Glutamatergic neuron (in vitro differentiated cells): ENCODE measurements at regions not wholly inside any gene's neighbourhood (a gene's known extent, or its start where the extent isn't known, plus 50 kb on each side); places are given as distances from the start of the nearest gene placed in this dataset.

Source experiments
- DNase-seq: peaks from one replicate; pipeline ENCODE4 v3.0.0; 2022
- H3K27ac Mint-ChIP-seq: one replicate; pipeline ENCODE4 v1.8.0; 2020; ENCODE audit warnings: mild to moderate bottlenecking, mixed read lengths, inconsistent platforms; ENCODE audit not compliant: unreplicated experiment
- H3K27me3 Mint-ChIP-seq: one replicate; pipeline ENCODE4 v1.8.0; 2020; ENCODE audit warnings: mild to moderate bottlenecking, moderate library complexity, mixed read lengths, inconsistent platforms; ENCODE audit not compliant: unreplicated experiment
- H3K36me3 Mint-ChIP-seq: one replicate; pipeline ENCODE4 v1.8.0; 2020; ENCODE audit warnings: mild to moderate bottlenecking, mixed read lengths, inconsistent platforms; ENCODE audit not compliant: unreplicated experiment
- H3K4me1 Mint-ChIP-seq: one replicate; pipeline ENCODE4 v1.8.0; 2020; ENCODE audit warnings: mild to moderate bottlenecking, low read depth, mixed read lengths, inconsistent platforms; ENCODE audit not compliant: unreplicated experiment
- H3K4me3 Mint-ChIP-seq: one replicate; pipeline ENCODE4 v1.8.0; 2020; ENCODE audit warnings: mild to moderate bottlenecking, mixed read lengths, inconsistent platforms; ENCODE audit not compliant: unreplicated experiment
- H3K9me3 Mint-ChIP-seq: one replicate; pipeline ENCODE4 v1.8.0; 2020; ENCODE audit warnings: mild to moderate bottlenecking, moderate library complexity, mixed read lengths, inconsistent platforms; ENCODE audit not compliant: unreplicated experiment
- CTCF ChIP-seq: fragments of 200-600 bp; sonication (generic); IDR thresholded peaks from one replicate; pipeline ENCODE4 v1.5.0; 2021; ENCODE audit not compliant: partially characterized antibody, unreplicated experiment

- TF ChIP-seq CTCF, result no peak
- no peak overlapping the region for H3K4me3 Mint-ChIP-seq
- no peaks in the 10 kb centered on the region for H3K36me3 Mint-ChIP-seq
- no peak for DNase-seq
- no peak overlapping the region for H3K27ac Mint-ChIP-seq
- no peaks in the 10 kb centered on the region for H3K4me1 Mint-ChIP-seq
- H3K27me3 Mint-ChIP-seq, result no peaks in the 10 kb centered on the region
- H3K9me3 Mint-ChIP-seq, result no peaks in the 10 kb centered on the region
Observed at GRCh38 chr12:78700565-78700964, 164.0 kb upstream of the SYT1 start.

GRCh38 chr12:78703820-78704525, 160.6 kb upstream of the SYT1 start:
- Mint-ChIP-seq H3K27ac (no peak overlapping the region), H3K9me3 (no peaks in the 10 kb centered on the region)

GRCh38 chr12:78711954-78712353, 152.6 kb upstream of the SYT1 start:
- H3K36me3 Mint-ChIP-seq, result no peaks in the 10 kb centered on the region
- H3K27me3 Mint-ChIP-seq, result no peaks in the 10 kb centered on the region
- no peak overlapping the region for H3K4me3 Mint-ChIP-seq
- H3K4me1 Mint-ChIP-seq, result no peaks in the 10 kb centered on the region
- no peak for TF ChIP-seq CTCF
- no peak for DNase-seq
- no peak overlapping the region for H3K27ac Mint-ChIP-seq
- no peaks in the 10 kb centered on the region for H3K9me3 Mint-ChIP-seq

More at GRCh38 chr12:78703820-78704525, 160.6 kb upstream of the SYT1 start:
- H3K4me1 Mint-ChIP-seq, result no peaks in the 10 kb centered on the region
- H3K4me3 Mint-ChIP-seq, result no peak overlapping the region
- no peaks in the 10 kb centered on the region for H3K36me3 Mint-ChIP-seq
- TF ChIP-seq CTCF, result no peak
- DNase-seq, result no peak
- no peaks in the 10 kb centered on the region for H3K27me3 Mint-ChIP-seq

- Mint-ChIP-seq H3K4me1 (no peaks in the 10 kb centered on the region), H3K27me3 (no peaks in the 10 kb centered on the region), H3K36me3 (no peaks in the 10 kb centered on the region), H3K4me3 (no peak overlapping the region), H3K9me3 (no peaks in the 10 kb centered on the region), H3K27ac (no peak overlapping the region)
- no peak for DNase-seq
- TF ChIP-seq CTCF, result no peak
Observed at GRCh38 chr12:78712834-78713481, 151.6 kb upstream of the SYT1 start.

- no peak overlapping the region for H3K4me3 Mint-ChIP-seq
- DNase-seq, result no peak
- no peaks in the 10 kb centered on the region for H3K4me1 Mint-ChIP-seq
- no peak for TF ChIP-seq CTCF
- H3K9me3 Mint-ChIP-seq, result no peaks in the 10 kb centered on the region
- H3K36me3 Mint-ChIP-seq, result no peaks in the 10 kb centered on the region
- H3K27me3 Mint-ChIP-seq, result no peaks in the 10 kb centered on the region
- H3K27ac Mint-ChIP-seq, result no peak overlapping the region
Observed at GRCh38 chr12:78719721-78720120, 144.9 kb upstream of the SYT1 start.
